ENCODE measurements at regions not wholly inside any gene's neighbourhood (a gene's known extent, or its start where the extent isn't known, plus 50 kb on each side); places are given as distances from the start of the nearest gene placed in this dataset.

GRCh38 chr15:45980366-45980765 lies 345.5 kb downstream of the SQOR start:
- TF ChIP-seq, protein P1, sequence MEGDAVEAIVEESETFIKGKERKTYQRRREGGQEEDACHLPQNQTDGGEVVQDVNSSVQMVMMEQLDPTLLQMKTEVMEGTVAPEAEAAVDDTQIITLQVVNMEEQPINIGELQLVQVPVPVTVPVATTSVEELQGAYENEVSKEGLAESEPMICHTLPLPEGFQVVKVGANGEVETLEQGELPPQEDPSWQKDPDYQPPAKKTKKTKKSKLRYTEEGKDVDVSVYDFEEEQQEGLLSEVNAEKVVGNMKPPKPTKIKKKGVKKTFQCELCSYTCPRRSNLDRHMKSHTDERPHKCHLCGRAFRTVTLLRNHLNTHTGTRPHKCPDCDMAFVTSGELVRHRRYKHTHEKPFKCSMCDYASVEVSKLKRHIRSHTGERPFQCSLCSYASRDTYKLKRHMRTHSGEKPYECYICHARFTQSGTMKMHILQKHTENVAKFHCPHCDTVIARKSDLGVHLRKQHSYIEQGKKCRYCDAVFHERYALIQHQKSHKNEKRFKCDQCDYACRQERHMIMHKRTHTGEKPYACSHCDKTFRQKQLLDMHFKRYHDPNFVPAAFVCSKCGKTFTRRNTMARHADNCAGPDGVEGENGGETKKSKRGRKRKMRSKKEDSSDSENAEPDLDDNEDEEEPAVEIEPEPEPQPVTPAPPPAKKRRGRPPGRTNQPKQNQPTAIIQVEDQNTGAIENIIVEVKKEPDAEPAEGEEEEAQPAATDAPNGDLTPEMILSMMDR (IDR thresholded peaks at IDR 0.05) = no peak
- TF ChIP-seq TCF7L2 (IDR thresholded peaks at IDR 0.05; ENCODE audit: low read depth, low read length) (no peak), POLR2AphosphoS5 (IDR thresholded peaks at IDR 0.05; ENCODE audit: low read depth, low read length) (no peak), REST (IDR thresholded peaks at IDR 0.05; ENCODE audit: insufficient read depth in 1 of 2, low read depth in 2 of 2, low read length in 1 of 2) (no peak)
